ENCODE measurements at regions not wholly inside any gene's neighbourhood (a gene's known extent, or its start where the extent isn't known, plus 50 kb on each side); places are given as distances from the start of the nearest gene placed in this dataset.

- TF ChIP-seq REST (IDR thresholded peaks at IDR 0.05; ENCODE audit: unreplicated experiment), result no peak
- no peak for TF ChIP-seq STAT1 (IDR thresholded peaks at IDR 0.05; ENCODE audit: unreplicated experiment)
- no peak for TF ChIP-seq NANOG (IDR thresholded peaks at IDR 0.05; ENCODE audit: borderline replicate concordance)
These were observed 200.5 kb upstream of the E2F8 start (continued) for GRCh38 chr11:19441288-19441687.

- no peak for ATAC-seq
- no peak overlapping the region for H3K4me3 ChIP-seq
These were observed 197.0 kb upstream of the E2F8 start for GRCh38 chr11:19437760-19438159.

More at GRCh38 chr11:19437760-19438159, 197.0 kb upstream of the E2F8 start:
- Histone ChIP-seq H3K9me2 (ENCODE audit: insufficient read depth) (no peaks in the 10 kb centered on the region), H3K79me2 (replicated peaks; ENCODE audit: insufficient read depth) (no peaks in the 10 kb centered on the region), H3K36me3 (ENCODE audit: insufficient read depth) (no peaks in the 10 kb centered on the region), H4K20me1 (replicated peaks; ENCODE audit: insufficient read depth) (no peaks in the 10 kb centered on the region), H3K27me3 (ENCODE audit: insufficient read depth) (no peaks in the 10 kb centered on the region), H2AFZ (no peak overlapping the region), H3K4me1 (ENCODE audit: insufficient read depth) (peaks cover 8% of the 10 kb centered on the region), H3K4me2 (no peak overlapping the region), H3F3A (replicated peaks; ENCODE audit: low read depth) (no peaks in the 10 kb centered on the region), H3K27ac (ENCODE audit: low read depth) (no peak overlapping the region)
- Mint-ChIP-seq H3K9me3 (no peaks in the 10 kb centered on the region), H3K36me3 (ENCODE audit: low read depth) (no peaks in the 10 kb centered on the region), H3K27me3 (ENCODE audit: insufficient read depth, low read depth, poor library complexity) (no peaks in the 10 kb centered on the region), H3K27ac (no peak overlapping the region), H3K4me3 (no peak overlapping the region), H3K4me1 (peaks cover 11% of the 10 kb centered on the region; the same call in 2 of the 3 replicates)
- TF ChIP-seq ZNF462 (CRISPR knock-in tag; IDR thresholded peaks at IDR 0.05) (no peak), EZH2phosphoT487 (IDR thresholded peaks at IDR 0.05; ENCODE audit: unreplicated experiment) (no peak), STAT1 (IDR thresholded peaks at IDR 0.05; ENCODE audit: unreplicated experiment) (no peak), ZNF331 (CRISPR knock-in tag; IDR thresholded peaks at IDR 0.05; ENCODE audit: low read depth) (no peak), NANOG (IDR thresholded peaks at IDR 0.05; ENCODE audit: borderline replicate concordance) (no peak)
- no peak for DNase-seq (ENCODE audit: low spot score)
